DMS53 (cell line): ENCODE measurements at regions not wholly inside any gene's neighbourhood (a gene's known extent, or its start where the extent isn't known, plus 50 kb on each side); places are given as distances from the start of the nearest gene placed in this dataset.
"Not testable (repeated sequence)": the region's sequence is repeated elsewhere in the genome, so short reads cannot be mapped to it uniquely, and the experiment has no call there.

Experiments
- DNase-seq: peaks from one replicate; lab custom pipeline; 2025; lab: John Stamatoyannopoulos, UW

- no peak for DNase-seq
Measured at GRCh38 chr14:105600939-105601359, 74.6 kb downstream of the TMEM121 start.

- no peak for DNase-seq
Measured at GRCh38 chr14:105601360-105602242, 75.2 kb downstream of the TMEM121 start.

GRCh38 chr14:105602243-105602750 lies 75.9 kb downstream of the TMEM121 start:
- DNase-seq, result no peak

- no peak for DNase-seq
Measured at GRCh38 chr14:105602799-105603793, 76.7 kb downstream of the TMEM121 start.

GRCh38 chr14:105604531-105605463 lies 78.4 kb downstream of the TMEM121 start:
- not testable (repeated sequence) for DNase-seq

- no peak for DNase-seq
Measured at GRCh38 chr14:105605464-105606304, 79.3 kb downstream of the TMEM121 start.

GRCh38 chr14:105606305-105606975 lies 80.1 kb downstream of the TMEM121 start:
- DNase-seq, result not testable (repeated sequence)

- DNase-seq, result not testable (repeated sequence)
Measured at GRCh38 chr14:105607025-105607424, 80.6 kb downstream of the TMEM121 start.

- not testable (repeated sequence) for DNase-seq
Measured at GRCh38 chr14:105614987-105615386, 88.6 kb downstream of the TMEM121 start.

GRCh38 chr14:105615986-105616801 lies 89.8 kb downstream of the TMEM121 start:
- DNase-seq, result not testable (repeated sequence)

- no peak for DNase-seq
Measured at GRCh38 chr14:105616802-105617192, 90.4 kb downstream of the TMEM121 start.

- DNase-seq, result no peak
Measured at GRCh38 chr14:105617201-105617777, 90.9 kb downstream of the TMEM121 start.

GRCh38 chr14:105617805-105618204 lies 91.4 kb downstream of the TMEM121 start:
- not testable (repeated sequence) for DNase-seq

GRCh38 chr14:105619324-105619723 lies 92.9 kb downstream of the TMEM121 start:
- not testable (repeated sequence) for DNase-seq

GRCh38 chr14:105620178-105620864 lies 93.9 kb downstream of the TMEM121 start:
- DNase-seq, result not testable (repeated sequence)

GRCh38 chr14:105620865-105621471 lies 94.6 kb downstream of the TMEM121 start:
- DNase-seq, result not testable (repeated sequence)
